ENCODE measurements at regions not wholly inside any gene's neighbourhood (a gene's known extent, or its start where the extent isn't known, plus 50 kb on each side); places are given as distances from the start of the nearest gene placed in this dataset.

DNA sequence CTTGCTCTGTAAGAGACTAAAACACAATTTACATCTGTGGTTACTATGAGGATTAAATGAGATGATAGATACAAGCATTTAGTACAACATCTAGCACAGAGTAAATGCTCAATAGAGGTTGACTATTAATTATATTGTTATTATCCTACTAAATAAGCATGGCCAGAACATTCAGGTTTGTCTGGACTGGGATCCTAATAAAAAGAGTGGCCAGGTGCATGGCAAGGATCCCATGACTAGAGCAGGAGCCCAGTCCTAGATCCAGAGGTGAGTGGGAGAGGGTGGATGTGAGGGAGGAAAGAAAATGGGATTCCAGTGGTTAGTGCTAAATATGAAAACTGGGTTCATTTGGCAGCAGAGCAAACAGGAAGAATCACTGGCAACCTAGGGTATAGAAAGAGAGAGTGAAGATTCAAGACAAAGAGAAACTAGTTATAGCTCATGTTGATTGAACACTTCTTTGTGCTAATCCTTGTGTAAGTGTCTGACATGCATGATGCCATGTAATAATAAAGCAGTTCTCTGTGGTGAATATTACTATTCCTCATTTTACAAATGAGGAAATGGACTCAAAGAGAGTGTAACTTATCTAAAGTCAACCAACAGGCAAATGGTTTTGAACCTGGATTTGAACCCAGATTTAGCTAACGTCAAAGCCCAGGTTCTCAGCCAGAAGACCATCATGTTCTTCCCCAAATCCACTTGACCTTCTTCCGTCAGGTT is 71.1 kb upstream of the FGGY start:
- no peak for DNase-seq

DNA sequence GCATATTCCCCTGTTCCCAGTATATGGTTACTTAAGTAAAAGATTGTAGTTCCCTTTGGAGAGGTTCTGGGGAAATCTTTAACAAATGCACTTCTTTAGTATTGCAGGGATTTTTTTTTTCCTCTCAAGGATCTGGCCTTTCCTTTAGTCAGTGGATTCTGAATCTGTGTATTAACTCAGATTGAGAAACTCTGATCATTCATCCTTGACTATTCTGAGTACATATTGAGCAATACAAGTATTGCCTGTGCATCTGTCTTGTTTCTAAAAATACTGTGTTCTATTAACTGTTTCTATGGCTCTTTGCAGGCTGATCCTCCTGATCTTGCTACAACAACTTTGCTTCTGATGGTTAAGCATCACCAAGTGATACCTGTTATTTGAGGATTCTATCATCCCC is 67.8 kb upstream of the FGGY start:
- DNase-seq: peak; percentile 41

DNA sequence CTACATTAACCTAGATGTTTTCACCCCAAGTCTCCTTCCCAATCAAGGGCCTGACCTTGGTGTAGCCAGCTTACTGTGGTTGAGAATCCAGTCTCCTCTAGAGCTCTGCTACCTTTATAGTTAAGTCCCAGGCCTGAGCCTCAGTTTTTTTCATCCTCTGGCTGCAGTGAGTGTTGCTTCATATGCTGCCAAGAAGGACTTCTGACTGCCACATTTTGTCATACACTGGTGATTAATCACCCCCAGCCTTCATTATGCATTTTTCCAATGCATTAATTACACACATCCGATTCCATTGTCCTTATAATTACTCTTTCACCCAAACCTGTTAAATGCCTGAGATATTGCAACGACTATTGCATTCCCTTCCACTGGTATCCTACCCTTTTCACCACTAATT is 66.3 kb upstream of the FGGY start:
- DNase-seq: no peak

DNA sequence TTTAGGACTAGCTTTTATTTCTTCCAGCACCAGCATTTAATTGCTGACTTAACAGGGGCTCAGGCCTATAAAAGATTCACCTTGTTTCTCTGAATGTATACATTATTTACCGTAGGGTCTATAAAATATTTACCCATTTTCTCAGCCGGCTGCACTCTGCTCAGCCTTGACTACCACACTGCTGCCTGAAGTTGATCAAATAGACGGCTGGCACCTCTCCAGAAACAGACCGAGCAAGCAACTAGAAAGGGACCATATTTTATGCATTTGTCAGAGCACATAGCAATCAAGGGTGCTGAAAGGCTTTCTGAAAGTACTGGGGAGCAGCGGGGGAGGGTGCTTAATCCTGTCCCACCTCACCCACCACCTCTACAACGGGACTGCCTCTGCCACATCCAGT is 64.7 kb upstream of the FGGY start:
- peak; percentile 93 for DNase-seq

DNA sequence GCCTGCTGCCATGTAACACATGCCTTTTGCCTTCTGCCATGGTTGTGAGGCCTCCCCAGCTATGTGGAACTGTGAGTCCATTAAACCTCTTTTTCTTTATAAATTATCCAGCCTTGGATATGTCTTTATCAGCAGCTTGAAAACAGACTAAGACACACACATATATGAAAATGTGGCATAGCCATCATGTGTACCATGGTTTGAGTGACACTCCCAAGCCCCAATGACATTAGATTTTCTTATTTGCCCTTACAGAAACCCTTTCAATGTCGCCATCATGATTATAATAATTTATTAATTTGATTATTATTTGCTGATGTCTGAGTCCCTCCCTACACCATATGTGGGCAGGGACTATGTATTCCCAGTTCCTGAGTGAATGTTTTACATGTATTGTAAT is 63.5 kb upstream of the FGGY start:
- no peak for DNase-seq

DNA sequence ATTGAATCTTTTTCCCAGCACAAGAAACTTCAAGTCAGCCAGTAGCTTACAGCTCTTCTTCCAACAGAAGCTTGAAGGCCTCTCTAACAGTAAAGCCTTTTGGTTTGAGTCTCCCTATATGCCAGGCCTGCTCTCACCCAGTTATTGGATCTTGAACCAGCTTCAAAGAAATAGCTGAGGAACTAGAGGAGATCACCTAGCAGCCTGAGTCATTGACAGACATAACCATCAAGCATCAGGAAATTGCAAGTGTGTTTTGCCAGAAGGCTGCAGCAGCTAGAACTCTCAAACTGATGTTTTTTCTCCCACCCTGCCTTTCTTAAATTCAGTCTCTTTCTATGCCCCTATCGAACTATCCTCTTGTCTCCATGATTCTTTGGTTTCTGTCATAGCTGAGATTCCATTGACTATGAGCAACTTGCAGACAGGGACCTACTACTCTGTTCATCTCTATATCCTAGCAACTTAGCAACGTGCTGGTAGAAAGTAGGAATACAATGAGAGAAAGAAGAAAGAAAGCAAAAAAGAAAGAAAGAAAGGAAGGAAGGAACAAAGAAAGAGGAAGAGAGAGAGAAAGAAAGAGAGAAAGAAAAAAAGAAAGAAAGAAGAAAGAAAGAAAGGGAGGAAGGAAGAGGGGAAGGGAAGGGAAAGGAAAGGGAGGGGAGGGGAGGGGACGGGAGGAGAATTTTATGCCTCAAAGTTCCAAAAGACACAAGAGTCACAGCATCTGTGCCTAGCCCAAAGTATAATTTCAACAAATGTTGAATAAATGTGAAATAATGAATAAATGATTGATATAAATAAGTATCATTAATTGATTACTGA is 60.0 kb upstream of the FGGY start:
- DNase-seq: no peak

DNA sequence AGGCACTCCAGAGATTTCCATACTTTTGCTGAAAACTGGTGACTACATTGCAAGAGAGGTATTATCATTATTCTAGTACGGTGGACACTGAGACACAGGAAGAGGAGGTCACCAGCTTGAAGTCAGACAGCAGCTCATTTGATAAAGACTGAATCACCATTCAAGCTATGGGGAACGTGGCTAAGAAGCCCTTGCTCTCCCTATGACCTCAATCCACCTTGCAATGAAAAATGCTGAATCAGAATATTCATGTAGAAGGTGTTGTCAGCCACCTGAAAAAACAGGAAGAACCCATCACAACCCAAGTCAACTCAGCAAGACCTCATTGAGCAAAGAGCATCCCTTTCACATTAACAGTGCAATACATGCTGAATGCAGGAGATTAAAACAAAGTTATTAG is 59.0 kb upstream of the FGGY start:
- DNase-seq: peak; percentile 58

DNA sequence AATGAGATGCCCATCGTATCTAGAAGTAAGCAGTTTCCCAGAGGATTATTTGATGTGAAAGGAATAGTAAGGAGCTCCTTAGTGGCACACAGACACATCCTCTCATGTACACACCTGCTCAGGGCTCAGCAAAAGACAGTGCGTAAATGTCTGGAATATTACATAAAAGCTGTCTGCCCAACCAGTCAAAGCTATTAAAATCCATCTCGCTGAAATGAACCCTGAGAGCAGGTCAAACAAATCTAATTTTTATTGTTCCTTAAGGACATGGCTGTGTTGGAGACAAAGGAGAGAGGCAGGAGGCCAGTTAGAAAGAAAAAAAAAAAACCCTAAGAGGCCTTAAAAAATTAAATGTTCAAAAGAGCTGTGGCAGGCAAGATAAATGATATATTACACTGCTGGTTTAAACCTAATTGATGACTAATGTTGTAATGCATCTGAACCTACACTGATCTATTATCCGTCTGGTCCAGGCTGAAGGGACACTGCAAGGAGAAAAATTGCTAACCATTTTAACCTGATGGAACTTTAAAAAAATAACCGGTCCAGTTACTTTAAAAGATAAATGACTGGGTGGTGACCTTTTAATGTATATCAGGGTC is 58.5 kb upstream of the FGGY start:
- no peak for DNase-seq

DNA sequence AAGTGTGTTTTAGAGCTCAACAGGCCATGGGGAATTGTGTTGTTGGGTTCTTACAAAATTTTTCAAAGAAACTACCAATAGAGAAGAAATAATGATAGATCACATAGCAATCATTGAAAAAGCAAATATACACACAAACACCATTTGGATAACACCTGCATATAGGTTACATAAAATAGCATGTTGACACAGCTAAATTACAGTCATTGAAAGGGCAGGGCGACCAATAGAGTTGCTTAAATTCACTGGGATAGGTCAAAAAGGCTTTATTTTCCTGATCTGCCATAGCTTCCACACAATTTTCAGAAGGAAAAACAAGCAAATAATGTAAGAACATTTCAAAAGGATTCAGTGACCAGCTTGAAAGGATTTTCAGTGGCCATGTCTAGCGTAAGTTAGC is 57.9 kb upstream of the FGGY start:
- DNase-seq: no peak

DNA sequence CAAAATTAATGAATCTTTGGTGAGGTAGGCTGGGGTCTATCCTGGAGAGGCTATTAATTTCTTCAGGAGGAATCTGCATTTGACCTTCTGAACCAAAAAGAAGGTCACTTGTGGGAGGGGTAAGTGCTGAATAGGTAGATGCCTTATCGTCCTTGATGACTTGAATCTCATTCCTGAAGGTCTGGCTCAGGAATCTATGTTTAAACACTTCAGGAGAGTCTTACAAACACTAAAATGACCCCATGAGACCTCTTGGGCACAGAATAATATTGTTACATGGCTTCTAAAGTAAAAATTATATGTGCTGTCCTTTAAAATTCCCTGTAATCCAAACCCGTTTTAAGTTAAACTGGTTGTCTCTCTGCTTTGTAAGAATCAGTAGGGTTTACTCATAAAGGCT is 55.0 kb upstream of the FGGY start:
- DNase-seq: no peak

DNA sequence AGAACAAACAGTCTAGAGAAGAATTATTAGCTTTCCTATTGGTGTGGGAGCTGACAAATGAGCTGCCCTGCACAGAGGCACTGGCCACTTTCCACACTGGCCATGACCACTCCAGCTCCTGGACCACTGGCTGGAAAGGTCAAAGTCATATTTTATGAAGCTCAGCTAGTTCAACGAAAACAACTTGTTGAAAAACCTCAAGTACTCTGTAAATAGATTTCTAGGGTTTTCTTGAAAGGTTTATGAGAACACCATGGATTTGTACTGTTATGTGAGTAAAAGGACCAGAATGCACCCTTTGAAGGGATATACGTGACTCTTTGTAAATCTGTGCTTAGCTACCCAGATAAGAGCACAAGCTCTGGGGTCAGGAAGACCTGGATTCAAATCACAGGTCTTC is 54.5 kb upstream of the FGGY start:
- DNase-seq: no peak

DNA sequence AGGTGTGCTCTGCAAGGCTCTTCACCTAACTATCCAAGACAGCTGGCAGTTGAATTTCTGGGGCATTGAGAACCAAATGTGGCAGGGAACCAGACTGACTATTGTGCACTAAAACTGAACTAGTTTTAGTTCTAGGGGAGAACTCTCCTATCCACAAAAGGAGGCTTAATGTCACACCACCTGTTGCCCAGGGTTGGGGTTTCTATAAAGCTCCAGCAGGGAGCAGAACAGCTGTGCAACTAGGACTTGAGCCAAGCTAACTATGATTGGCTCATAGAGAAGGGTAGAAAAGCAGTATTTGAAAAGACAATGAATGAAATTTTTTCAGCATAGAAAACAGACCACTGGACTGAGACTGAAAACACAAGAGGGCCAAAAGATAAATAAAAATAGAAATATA is 53.3 kb upstream of the FGGY start:
- DNase-seq: no peak

DNA sequence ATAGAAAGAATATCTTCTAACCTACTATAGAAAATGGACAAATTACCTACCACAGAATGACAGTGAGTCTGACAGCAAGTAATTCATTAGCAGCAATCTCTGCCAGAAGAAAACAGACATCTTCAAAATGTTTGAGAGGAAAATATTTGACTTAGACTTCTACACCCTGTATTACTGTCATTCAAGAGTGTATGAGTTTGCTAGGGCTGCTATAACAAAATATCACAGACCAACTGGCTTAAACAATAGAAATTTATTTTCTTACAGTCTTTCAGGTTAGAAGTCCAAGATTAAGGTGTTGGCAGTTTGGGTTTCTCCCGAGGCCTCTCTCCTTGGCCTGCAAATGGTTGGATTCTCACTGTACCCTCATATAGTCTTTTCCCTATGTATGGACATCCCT is 52.9 kb upstream of the FGGY start:
- no peak for DNase-seq

DNA sequence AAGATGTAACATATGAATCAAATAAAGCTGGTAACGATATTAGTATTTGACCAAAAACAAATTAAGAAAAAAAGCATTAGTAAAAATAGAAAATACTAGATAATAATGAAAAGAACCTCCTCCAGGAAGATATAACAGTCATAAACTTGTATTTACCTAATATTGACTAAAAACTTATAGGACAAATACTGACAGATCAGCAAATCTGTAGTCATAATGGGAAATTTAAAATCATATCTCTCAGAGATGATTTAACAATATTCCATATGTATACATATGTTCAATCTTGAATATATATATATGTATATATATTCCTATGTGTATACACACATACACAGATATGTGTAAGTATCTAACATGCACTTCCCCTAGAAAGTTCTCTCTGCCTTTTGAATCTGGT is 52.0 kb upstream of the FGGY start:
- DNase-seq: no peak

Data from NCI-H510A treated with DMSO at 0.1 percent for 48 hours (cell line).